GM18519 (cell line): ENCODE measurements at regions not wholly inside any gene's neighbourhood (a gene's known extent, or its start where the extent isn't known, plus 50 kb on each side); places are given as distances from the start of the nearest gene placed in this dataset.
"Not testable (repeated sequence)": the region's sequence is repeated elsewhere in the genome, so short reads cannot be mapped to it uniquely, and the experiment has no call there.

ENCODE experiments used
- ATAC-seq: cut with Tn5 transposase; IDR thresholded peaks from one replicate; pipeline ENCODE4 v1.9.1; 2021; ENCODE audit warnings: mild to moderate bottlenecking, moderate library complexity; ENCODE audit not compliant: unreplicated experiment, low FRiP score

GRCh38 chr15:38115121-38115520 lies 137.5 kb upstream of the SPRED1 start:
- ATAC-seq: no peak

GRCh38 chr15:38117781-38118180 lies 134.9 kb upstream of the SPRED1 start:
- ATAC-seq: no peak

GRCh38 chr15:38119865-38120264 lies 132.8 kb upstream of the SPRED1 start:
- ATAC-seq: not testable (repeated sequence)

- ATAC-seq: no peak
These were observed 125.3 kb upstream of the SPRED1 start for GRCh38 chr15:38127306-38127771.

- no peak for ATAC-seq
These were observed 124.3 kb upstream of the SPRED1 start for GRCh38 chr15:38128341-38128781.

GRCh38 chr15:38128921-38129320 lies 123.7 kb upstream of the SPRED1 start:
- ATAC-seq: no peak

- ATAC-seq: no peak
These were observed 123.0 kb upstream of the SPRED1 start for GRCh38 chr15:38129531-38130204.

- no peak for ATAC-seq
These were observed 122.5 kb upstream of the SPRED1 start for GRCh38 chr15:38130205-38130567.

GRCh38 chr15:38130740-38131498 lies 121.7 kb upstream of the SPRED1 start:
- ATAC-seq: peak; percentile 78

GRCh38 chr15:38134252-38134651 lies 118.4 kb upstream of the SPRED1 start:
- no peak for ATAC-seq

GRCh38 chr15:38142195-38142594 lies 110.4 kb upstream of the SPRED1 start:
- not testable (repeated sequence) for ATAC-seq

- ATAC-seq: no peak
These were observed 107.7 kb upstream of the SPRED1 start for GRCh38 chr15:38144921-38145320.

GRCh38 chr15:38145651-38146111 lies 107.0 kb upstream of the SPRED1 start:
- ATAC-seq: no peak

GRCh38 chr15:38147246-38147645 lies 105.4 kb upstream of the SPRED1 start:
- no peak for ATAC-seq

- ATAC-seq: no peak
These were observed 104.2 kb upstream of the SPRED1 start for GRCh38 chr15:38148471-38148870.

- no peak for ATAC-seq
These were observed 103.3 kb upstream of the SPRED1 start for GRCh38 chr15:38149315-38149714.

- ATAC-seq: no peak
These were observed 102.5 kb upstream of the SPRED1 start for GRCh38 chr15:38150148-38150547.

GRCh38 chr15:38150794-38151193 lies 101.8 kb upstream of the SPRED1 start:
- ATAC-seq: no peak

- no peak for ATAC-seq
These were observed 98.9 kb upstream of the SPRED1 start for GRCh38 chr15:38153781-38154180.

- ATAC-seq: no peak
These were observed 98.4 kb upstream of the SPRED1 start for GRCh38 chr15:38154255-38154654.

GRCh38 chr15:38154837-38155236 lies 97.8 kb upstream of the SPRED1 start:
- no peak for ATAC-seq

- ATAC-seq: no peak
These were observed 89.0 kb upstream of the SPRED1 start for GRCh38 chr15:38163658-38164057.
